GM06990 (cell line): ENCODE measurements at regions not wholly inside any gene's neighbourhood (a gene's known extent, or its start where the extent isn't known, plus 50 kb on each side); places are given as distances from the start of the nearest gene placed in this dataset.

ENCODE experiments used
- DNase-seq: peaks from one replicate; pipeline ENCODE4 v3.0.0-alpha.2; 2011; ENCODE audit not compliant: insufficient read length; ENCODE audit errors: extremely low read depth
- H3K27me3 ChIP-seq: replicated peaks from 2 replicates; pipeline ENCODE4 v1.6.0; 2011; ENCODE audit warnings: low read length; ENCODE audit not compliant: control insufficient read depth, insufficient read depth
- H3K36me3 ChIP-seq: 2 replicates; pipeline ENCODE4 v1.5.1; 2011; ENCODE audit warnings: low read length; ENCODE audit not compliant: control insufficient read depth, insufficient read depth
- H3K4me3 ChIP-seq: replicated peaks from 2 replicates; pipeline ENCODE4 v1.5.1; 2011; ENCODE audit warnings: low read depth, mild to moderate bottlenecking, control low read depth, low read length
- CTCF ChIP-seq: IDR thresholded peaks from 2 replicates; pipeline ENCODE4 v1.5.1; 2011; ENCODE audit warnings: low read length, control low read depth, mild to moderate bottlenecking, inconsistent platforms; ENCODE audit not compliant: insufficient read depth, poor library complexity, severe bottlenecking

GRCh38 chr20:20780127-20780824 is 67.8 kb upstream of the RALGAPA2 start:
- no peak overlapping the region for H3K4me3 ChIP-seq
- no peaks in the 10 kb centered on the region for H3K36me3 ChIP-seq
- TF ChIP-seq CTCF: no peak
- no peaks in the 10 kb centered on the region; the same call in 1 of the 2 replicates for H3K27me3 ChIP-seq
- peak; percentile 28 for DNase-seq

- no peak overlapping the region for H3K4me3 ChIP-seq
- H3K27me3 ChIP-seq: no peaks in the 10 kb centered on the region; the same call in 1 of the 2 replicates
- no peak for DNase-seq
- H3K36me3 ChIP-seq: no peaks in the 10 kb centered on the region
- TF ChIP-seq CTCF: no peak
Measured at GRCh38 chr20:20778676-20779075, 66.2 kb upstream of the RALGAPA2 start.

- no peak for TF ChIP-seq CTCF
- Histone ChIP-seq H3K4me3 (no peak overlapping the region), H3K36me3 (no peaks in the 10 kb centered on the region), H3K27me3 (no peaks in the 10 kb centered on the region)
- DNase-seq: no peak
Measured at GRCh38 chr20:20772497-20773085, 60.1 kb upstream of the RALGAPA2 start.

- no peak for TF ChIP-seq CTCF
- Histone ChIP-seq H3K4me3 (no peak overlapping the region), H3K27me3 (no peaks in the 10 kb centered on the region), H3K36me3 (no peaks in the 10 kb centered on the region)
- no peak for DNase-seq
Measured at GRCh38 chr20:20768202-20768815, 55.9 kb upstream of the RALGAPA2 start.

- TF ChIP-seq CTCF: no peak
- Histone ChIP-seq H3K4me3 (no peak overlapping the region), H3K27me3 (no peaks in the 10 kb centered on the region; the same call in 1 of the 2 replicates), H3K36me3 (no peaks in the 10 kb centered on the region)
- no peak for DNase-seq
Measured at GRCh38 chr20:20765696-20766365, 53.4 kb upstream of the RALGAPA2 start.
